Neural cell (in vitro differentiated cells): ENCODE measurements at regions not wholly inside any gene's neighbourhood (a gene's known extent, or its start where the extent isn't known, plus 50 kb on each side); places are given as distances from the start of the nearest gene placed in this dataset.

Experiments
- POLR2AphosphoS5 ChIP-seq: IDR thresholded peaks from 2 replicates; pipeline ENCODE4 v1.6.1; 2012
- TF ChIP-seq, protein P1 (sequence below): fragments of 450-650 bp; IDR thresholded peaks from 2 replicates; pipeline ENCODE4 v1.5.1; 2014; ENCODE audit warnings: antibody characterized with exemption, mild to moderate bottlenecking, moderate library complexity; ENCODE audit not compliant: poor library complexity, severe bottlenecking

DNA sequence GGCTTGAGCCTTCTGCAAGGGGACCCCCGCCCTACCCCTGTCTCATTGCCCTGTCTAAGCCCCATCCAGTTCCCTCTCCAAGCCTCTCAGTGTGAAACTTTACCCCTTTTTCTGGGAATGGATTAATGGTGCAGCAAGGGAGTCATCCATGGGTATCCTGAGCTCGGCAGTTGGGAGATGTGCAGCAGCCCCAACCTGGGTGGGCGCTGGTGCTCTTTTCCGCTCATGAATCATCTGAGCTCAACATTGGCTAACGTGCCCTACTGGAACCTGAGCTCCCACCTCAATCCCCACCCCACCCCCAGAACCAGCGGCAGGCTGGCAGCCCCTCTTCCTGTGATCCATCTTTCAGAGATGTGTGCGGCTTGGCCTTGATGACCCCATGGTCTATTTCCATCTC lies 130.3 kb upstream of the MSX1 start:
- TF ChIP-seq, protein P1, sequence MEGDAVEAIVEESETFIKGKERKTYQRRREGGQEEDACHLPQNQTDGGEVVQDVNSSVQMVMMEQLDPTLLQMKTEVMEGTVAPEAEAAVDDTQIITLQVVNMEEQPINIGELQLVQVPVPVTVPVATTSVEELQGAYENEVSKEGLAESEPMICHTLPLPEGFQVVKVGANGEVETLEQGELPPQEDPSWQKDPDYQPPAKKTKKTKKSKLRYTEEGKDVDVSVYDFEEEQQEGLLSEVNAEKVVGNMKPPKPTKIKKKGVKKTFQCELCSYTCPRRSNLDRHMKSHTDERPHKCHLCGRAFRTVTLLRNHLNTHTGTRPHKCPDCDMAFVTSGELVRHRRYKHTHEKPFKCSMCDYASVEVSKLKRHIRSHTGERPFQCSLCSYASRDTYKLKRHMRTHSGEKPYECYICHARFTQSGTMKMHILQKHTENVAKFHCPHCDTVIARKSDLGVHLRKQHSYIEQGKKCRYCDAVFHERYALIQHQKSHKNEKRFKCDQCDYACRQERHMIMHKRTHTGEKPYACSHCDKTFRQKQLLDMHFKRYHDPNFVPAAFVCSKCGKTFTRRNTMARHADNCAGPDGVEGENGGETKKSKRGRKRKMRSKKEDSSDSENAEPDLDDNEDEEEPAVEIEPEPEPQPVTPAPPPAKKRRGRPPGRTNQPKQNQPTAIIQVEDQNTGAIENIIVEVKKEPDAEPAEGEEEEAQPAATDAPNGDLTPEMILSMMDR, result no peak
- TF ChIP-seq POLR2AphosphoS5, result no peak
